NCI-H748 (cell line): ENCODE measurements at regions not wholly inside any gene's neighbourhood (a gene's known extent, or its start where the extent isn't known, plus 50 kb on each side); places are given as distances from the start of the nearest gene placed in this dataset.
A peak's percentile ranks its signal among the peaks of the same experiment; 100 is the strongest.
"Not testable (repeated sequence)": the region's sequence is repeated elsewhere in the genome, so short reads cannot be mapped to it uniquely, and the experiment has no call there.

ENCODE experiments used
- DNase-seq: peaks from one replicate; lab custom pipeline; 2025; ENCODE audit not compliant: unreplicated experiment; lab: John Stamatoyannopoulos, UW

GRCh38 chr3:174536319-174536718, 322.8 kb upstream of the NAALADL2 start:
- DNase-seq: peak; percentile 85

- DNase-seq: no peak
Measured at GRCh38 chr3:174538151-174538550, 321.0 kb upstream of the NAALADL2 start.

- peak; percentile 93 for DNase-seq
Measured at GRCh38 chr3:174540116-174540908, 318.8 kb upstream of the NAALADL2 start.

GRCh38 chr3:174541708-174542315, 317.3 kb upstream of the NAALADL2 start:
- DNase-seq: peak; percentile 27

GRCh38 chr3:174547801-174548435, 311.2 kb upstream of the NAALADL2 start:
- no peak for DNase-seq

- DNase-seq: peak; percentile 61
Measured at GRCh38 chr3:174548841-174549623, 310.1 kb upstream of the NAALADL2 start.

- DNase-seq: no peak
Measured at GRCh38 chr3:174581558-174581957, 277.6 kb upstream of the NAALADL2 start.

GRCh38 chr3:174583396-174583795, 275.7 kb upstream of the NAALADL2 start:
- peak; percentile 87 for DNase-seq

- not testable (repeated sequence) for DNase-seq
Measured at GRCh38 chr3:174587137-174587536, 272.0 kb upstream of the NAALADL2 start.

- no peak for DNase-seq
Measured at GRCh38 chr3:174596447-174596982, 262.6 kb upstream of the NAALADL2 start.

- no peak for DNase-seq
Measured at GRCh38 chr3:174598885-174599439, 260.2 kb upstream of the NAALADL2 start.

GRCh38 chr3:174613173-174613572, 246.0 kb upstream of the NAALADL2 start:
- no peak for DNase-seq

GRCh38 chr3:174614036-174614435, 245.1 kb upstream of the NAALADL2 start:
- DNase-seq: peak; percentile 47

GRCh38 chr3:174618368-174619080, 240.6 kb upstream of the NAALADL2 start:
- DNase-seq: no peak

GRCh38 chr3:174619239-174619638, 239.9 kb upstream of the NAALADL2 start:
- peak; percentile 75 for DNase-seq

- DNase-seq: peak; percentile 16
Measured at GRCh38 chr3:174620138-174620537, 239.0 kb upstream of the NAALADL2 start.

- DNase-seq: no peak
Measured at GRCh38 chr3:174620855-174621472, 238.2 kb upstream of the NAALADL2 start.

- DNase-seq: no peak
Measured at GRCh38 chr3:174633342-174633741, 225.8 kb upstream of the NAALADL2 start.

- DNase-seq: no peak
Measured at GRCh38 chr3:174636451-174636850, 222.7 kb upstream of the NAALADL2 start.

GRCh38 chr3:174639406-174639805, 219.7 kb upstream of the NAALADL2 start:
- DNase-seq: no peak
